Cerebellar nuclear complex (tissue), 1 donor: ENCODE measurements at regions not wholly inside any gene's neighbourhood (a gene's known extent, or its start where the extent isn't known, plus 50 kb on each side); places are given as distances from the start of the nearest gene placed in this dataset.

ENCODE experiments used
- DNase-seq, 2 experiments: peaks; one replicate each; lab custom pipeline; 2025; lab: John Stamatoyannopoulos, UW

DNA sequence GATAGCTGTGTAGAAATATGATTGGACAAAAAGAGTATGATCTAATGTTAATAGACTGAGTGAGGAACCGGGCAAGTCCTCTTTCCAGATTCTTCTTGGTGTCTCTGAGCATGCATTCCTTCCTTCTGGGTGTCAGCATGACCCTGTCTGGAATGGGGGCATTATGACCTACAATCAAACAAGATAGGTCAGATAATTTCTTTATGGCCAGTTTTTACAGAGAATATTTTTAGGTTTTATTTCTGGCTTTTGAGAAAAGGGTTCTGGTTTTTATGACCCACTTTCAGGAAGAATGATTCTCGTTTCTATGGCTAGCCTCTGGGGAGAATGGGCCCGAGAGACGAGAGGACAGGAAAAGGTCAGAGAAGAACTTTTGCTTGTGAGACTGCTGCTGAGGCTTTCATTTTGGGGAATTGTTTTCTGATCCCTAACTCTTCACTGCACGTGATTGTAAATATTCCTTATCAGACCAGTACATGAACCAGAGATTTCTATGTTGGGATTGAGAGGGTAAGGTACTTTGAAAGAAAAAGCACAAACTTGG lies 383.8 kb downstream of the AASDHPPT start:
- DNase-seq, result no peak

DNA sequence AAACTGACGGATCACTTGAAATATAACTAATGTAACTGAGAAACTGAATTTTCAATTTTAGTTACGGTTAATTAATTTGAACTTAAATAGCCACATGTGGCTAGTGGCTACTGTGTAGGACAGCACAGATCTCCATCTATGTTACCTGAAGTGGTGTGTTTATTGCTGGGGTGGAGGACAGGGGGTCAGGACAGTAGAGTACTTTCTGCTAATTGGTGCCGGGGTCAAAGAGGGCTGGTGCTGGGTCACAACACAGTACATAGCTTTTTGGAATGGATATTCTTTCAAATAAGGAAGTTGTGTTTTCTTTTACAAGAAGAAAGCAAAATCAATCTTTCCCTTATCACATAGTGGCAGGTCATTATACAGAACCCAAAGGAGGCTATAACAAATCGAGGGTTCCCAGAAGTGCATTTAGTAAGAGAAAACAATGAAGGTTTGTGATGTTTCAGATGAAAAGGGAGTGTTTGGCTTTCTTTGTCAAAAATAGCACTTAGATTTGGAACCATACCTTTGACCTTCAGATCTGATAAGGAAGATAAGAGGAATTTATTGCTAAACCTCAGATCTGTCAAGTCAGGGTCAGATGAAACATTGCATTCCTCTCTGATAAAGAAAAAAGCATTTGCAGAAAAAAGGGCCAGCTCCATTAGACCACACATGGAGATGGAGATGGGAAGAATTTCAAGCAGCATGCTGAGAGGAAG lies 384.5 kb downstream of the AASDHPPT start:
- DNase-seq, result no peak

DNA sequence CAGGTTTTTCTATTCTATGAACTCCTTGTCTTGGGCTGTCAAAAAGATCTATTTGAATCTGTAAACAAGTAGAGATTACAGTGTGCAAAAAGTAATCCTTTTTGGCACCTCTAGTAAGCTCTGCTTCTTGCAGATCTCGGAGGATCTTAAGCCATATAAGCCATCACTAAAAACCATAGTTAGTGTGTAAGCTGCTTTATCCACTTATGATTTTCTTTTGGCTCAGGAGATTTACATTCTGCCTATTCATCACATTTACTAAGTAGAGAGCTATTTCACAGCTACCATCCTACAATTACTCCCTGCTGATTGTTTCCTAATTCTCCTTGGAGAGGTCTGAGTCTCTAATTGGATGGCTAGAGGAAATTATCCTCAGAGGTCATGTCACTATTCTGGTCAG lies 385.7 kb downstream of the AASDHPPT start:
- no peak for DNase-seq

DNA sequence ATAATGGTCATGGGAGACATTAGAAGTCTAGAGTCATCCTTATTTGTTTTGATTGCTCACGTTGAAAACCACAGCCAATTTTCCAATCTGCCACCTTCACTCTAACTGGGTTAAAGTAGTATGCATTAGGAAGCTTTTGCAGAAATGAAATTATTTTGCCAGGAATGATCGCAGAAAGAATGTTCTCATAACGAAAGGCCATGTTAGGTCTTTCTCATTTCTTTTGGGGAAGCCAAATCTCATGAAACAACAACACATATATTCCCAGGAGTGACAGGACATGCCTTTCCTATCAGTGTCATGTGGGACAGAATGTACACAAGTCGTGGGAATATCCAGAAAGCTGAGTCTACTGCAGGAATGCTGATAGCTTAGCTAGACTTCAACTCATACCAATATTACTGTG lies 386.3 kb downstream of the AASDHPPT start:
- DNase-seq, result no peak

DNA sequence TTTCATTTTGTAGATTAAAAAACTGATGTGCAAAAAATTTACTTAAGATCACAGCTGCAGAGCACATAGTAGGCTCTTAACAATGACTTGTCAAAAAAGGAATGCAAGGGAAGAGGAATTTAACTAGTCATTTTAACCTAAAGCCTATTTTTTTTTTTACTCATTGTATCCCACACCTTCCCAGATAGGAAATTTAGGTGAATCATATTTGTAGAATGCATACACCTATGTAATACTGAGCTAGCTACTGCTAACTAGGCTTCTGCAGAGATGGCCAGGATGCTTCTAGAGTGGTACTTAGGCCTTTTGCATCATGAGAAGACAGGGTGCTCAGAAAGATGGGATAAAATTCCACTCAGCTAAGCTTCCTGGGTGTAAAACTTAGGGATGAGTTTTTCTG lies 387.3 kb downstream of the AASDHPPT start:
- no peak for DNase-seq

DNA sequence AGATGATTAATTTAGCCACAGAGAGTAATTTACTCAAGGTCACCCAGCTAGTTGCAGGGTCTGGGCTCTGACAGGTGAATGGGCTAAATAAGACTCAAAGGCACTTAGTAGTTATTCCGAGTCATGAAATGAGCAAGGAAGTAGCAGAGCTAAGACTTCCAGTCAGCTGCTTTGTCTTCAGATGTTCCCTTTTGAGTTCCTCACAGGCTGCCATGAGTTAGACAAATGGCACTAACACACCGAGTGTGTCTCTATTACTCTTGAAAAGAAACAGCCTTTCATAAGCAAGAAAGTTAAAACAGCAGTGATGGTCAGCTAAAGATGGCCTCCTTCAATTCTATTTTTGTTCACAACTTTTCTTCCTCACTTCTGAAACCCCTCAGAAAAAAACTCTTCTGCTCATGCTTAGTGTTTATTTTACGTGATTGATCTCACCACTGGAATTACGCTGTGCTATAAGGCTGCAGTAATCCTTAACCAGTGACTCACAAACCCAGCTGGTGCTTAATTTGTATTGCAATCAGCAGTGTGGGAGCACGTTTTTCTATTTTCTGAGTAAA lies 389.1 kb downstream of the AASDHPPT start:
- no peak for DNase-seq

DNA sequence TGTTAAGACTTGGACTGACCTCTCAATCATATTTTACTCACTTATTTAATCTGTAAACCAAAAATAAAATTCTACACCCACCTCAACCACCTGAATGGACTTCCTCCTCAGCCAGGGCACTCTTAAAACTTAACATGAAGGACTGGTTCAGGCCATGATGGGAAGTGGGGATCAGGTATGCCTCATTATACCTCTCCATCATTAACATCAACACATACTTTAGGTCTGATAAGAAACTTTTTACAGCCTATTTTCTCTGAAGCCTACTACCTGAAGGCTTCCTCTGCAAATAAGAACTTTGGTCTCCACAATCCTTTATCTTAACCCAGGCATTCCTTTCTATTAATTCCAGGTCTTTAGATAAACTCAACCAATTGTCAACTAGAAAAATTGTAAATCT lies 390.0 kb downstream of the AASDHPPT start:
- no peak for DNase-seq

DNA sequence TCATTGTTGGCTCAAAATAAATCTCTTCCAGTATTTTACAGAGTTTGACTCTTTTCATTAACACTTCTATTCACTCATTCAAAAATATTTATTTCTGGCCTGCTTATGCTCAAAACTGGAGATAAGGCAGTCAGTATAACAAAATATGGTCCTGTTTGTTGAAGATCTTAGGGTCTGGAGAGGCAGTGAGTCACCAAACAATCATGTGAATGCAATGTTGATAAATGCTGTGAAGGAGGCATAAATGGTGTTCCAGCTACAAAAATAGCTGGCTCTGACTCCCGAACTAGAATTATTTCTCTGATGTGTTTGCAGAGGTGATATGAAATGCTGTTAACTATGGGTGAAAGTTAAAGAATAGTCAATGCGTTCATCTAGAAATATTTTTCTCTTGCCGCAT lies 390.6 kb downstream of the AASDHPPT start:
- DNase-seq, result no peak

DNA sequence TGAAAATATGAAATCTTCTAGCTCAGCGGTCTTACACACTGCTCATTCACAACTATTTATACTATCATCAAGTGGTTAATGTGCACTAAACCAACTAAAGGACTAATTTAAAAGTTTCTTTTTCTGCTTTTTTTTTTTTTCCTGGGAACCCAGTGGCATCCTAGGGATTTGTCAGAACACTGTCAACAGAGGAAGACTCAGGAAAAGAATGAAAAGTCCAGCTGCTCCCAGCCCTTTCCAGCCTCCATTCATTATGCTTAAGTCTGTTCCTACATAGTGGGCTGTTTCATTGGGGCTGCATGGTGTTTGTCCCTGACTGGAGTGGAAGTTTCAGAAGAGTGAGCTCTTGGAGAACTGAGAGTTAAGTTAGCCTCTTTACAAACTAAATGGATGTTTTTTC lies 391.1 kb downstream of the AASDHPPT start:
- DNase-seq, result no peak

DNA sequence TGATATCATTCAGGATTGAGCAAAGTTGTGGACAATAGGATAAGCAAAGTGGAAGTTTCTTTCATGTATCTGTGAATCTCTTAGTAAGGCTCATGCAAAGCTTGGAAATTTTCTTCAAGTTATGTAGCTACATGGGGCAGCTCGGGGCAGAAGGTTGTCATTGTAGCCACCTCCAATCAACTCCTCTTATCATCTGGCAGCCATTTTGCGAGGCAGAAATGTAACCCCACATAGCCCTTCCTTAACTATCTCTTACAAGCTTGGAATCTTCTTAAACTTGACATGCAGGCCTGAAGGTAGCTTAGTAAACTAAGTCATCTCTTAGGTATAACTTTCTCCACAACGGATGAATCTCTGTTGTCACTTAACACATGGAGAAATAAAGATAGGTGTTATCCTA lies 392.8 kb downstream of the AASDHPPT start:
- no peak for DNase-seq

DNA sequence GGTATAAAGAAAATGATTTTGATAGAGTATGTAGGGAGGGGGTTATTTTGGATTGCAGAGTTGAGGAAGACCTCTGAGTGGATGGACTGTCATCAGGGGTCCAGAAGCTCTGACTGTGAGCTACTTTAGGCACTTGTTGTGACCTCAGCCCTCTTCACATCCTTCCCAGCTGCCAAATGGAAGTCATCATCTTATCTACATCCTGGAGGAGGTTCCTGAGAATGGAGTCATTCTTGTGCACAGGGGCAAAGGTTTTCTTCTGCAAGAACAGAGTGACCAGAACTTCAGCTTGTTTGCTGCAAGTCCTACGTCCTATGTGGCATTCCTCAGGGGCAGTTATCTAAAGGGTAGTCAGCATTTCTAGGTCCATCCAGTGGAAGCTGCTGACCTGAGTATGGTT lies 393.8 kb downstream of the AASDHPPT start:
- DNase-seq, result no peak

DNA sequence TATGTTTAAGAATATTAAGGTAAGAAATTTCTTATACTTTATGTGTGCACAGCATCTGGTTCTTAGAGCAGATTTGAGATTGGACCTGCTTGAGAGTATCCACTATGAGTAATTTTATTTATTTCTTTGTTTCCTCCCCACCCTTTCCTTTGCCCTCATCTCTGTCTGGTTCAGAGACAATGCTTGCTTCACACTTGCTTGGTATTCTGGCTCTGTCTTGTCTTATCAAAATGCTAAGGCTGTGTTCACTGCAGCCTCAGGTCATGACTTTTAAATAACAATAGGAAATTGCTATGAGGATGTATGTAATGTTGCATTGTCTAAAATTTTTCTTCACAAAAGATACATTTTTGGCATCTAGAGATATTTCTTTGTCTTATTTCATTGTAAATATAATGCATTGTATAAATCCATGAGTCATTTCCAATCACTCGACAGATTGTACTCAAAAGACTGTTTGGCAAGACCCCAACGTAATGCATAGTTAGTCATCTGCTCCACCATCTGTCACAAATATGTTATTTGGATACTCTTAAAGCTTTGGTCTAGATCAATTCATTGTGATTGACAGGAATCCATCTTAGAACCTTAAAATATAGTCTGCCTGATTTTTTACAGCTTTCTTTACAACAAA lies 395.7 kb downstream of the AASDHPPT start:
- no peak for DNase-seq

DNA sequence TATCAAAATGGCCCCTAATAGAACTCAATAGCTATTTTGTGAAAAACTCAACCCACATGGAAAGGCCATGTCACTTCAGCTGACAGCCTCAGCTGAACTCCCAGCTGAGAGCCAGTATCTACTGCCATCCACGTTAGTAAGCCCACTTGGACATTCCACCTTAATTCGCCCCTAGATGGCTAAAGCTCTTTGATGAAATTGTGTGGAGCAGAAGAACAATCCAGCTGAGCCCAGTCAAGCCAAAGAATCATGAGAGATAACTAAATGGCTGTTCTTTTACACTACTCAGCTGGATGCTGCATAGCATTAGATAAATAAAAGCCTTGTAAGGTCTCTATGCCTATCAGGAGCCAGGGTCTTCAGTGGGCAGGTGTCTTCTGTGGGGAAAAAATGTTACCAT lies 396.8 kb downstream of the AASDHPPT start:
- no peak for DNase-seq

DNA sequence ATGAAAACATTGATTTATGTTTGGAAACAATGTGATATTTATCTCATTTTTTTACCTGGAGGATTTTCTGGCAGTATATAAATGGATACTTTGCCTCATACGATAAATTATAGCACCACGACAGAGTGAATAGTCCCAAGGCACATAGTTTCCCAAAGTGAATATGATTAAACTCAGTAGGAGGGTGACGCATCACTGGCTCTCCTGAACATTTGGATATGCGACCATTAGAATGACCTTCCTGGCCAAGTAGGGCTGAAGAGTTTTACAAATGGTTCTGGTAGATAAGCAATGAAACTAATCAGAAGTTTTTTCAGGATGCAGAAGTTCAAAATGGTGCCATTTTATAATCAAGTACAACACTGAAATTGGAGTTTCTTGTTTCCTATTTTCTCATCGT lies 397.7 kb downstream of the AASDHPPT start:
- DNase-seq, result no peak

DNA sequence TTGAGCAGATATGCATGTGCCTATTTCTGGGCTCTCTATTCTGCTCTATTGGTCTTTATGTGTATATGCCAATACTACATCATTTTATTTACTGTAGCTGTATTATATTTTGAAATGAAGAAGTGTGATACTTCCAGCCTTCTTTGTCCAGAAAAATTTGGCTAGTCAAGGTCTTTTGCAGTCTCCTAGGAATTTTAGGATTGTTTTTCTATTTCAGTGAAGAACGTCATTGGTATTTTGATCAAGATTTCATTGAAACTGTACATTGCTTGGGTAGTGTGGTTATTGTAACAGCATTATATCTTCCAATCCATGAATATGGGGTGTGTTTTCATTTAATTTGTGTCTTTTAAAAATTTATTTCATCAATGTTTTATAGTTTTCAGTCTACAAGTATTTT lies 400.3 kb downstream of the AASDHPPT start:
- no peak for DNase-seq

DNA sequence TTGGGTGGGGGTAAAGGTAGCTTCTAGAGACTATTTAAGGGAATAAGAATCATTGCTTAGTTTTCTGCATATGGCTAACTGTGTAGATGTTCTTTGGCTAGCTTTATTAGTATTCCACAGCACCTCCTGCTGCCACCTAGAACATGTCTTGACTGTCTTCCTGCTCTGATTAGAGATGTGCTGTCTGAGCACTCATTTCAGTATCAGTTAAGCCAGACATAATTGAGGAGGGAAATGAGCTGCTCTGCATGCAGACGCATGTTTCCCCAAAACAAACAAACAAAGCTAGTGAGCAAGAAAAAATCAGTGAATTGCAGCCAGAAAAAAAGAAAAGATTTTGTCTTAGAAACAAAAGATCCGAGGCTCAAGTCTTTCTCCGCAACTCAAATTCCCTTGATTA lies 402.2 kb downstream of the AASDHPPT start:
- DNase-seq, result no peak

DNA sequence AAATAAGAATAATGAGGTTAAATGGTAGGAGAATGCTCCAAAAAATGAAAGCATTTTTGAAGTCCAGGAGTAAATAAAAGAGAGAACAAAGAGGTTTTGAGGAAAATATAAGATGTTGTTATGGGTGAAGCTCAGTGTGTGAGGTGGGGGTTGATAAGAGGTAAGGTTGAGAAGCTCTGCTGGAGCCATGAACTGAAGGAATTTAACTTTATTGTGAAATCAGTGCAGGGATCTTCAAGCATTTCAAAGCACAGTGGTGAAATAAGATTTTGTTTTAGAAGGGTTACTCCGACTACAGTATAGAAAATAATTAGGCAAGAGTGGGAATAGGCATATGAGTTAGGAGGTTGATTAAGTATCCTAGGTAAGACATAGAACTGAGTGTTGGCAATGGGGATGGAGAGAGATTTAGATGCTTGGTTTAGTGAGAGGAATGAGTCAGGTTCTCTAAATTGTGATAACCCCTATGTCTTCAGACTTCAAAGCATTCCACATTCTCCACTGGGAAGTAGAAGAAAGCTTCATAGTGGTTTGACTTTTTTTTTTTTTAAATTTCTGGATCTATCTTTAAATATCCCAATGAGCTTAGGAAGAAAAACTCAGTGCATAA lies 403.2 kb downstream of the AASDHPPT start:
- no peak for DNase-seq

DNA sequence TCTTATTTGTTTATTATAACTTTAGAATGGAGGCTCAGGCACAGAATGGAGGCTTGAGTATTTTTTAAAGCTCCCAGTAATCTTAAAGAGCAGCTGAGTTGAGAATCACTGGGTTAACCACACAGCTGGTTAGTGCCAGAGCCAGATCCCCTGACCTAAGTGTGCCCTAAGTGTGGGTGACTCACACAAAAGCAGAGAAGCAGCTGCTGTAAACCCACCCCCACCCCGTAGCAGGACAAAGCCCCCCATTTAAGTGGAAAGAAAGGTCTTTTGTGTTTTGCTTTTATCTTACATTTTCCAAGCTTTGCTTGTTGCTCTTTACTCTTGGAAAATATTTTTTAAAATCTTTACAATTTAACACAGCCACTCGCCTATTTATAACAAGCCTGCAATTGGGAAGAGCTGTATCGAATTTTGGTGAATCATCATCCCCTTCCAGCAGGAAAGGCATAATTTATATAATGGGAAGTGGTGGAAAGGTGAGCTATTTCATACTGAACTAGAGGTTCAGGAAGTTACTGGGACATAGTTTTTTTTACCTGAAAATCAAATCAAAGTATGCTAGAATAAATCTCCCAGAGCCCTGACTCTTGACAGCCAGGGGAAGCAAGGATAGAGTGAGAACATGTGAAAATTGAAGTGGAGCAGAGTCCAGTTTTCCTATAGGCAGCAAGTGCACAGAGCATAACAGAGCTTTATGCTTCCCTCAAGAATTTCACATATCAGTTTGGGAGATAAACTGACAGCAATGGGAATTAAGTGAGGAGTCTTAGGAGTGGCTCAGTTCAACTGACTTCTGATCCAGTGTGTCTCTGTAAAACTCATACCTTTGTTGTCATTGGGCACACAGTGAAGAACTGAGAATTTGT lies 405.7 kb downstream of the AASDHPPT start:
- DNase-seq, result no peak

DNA sequence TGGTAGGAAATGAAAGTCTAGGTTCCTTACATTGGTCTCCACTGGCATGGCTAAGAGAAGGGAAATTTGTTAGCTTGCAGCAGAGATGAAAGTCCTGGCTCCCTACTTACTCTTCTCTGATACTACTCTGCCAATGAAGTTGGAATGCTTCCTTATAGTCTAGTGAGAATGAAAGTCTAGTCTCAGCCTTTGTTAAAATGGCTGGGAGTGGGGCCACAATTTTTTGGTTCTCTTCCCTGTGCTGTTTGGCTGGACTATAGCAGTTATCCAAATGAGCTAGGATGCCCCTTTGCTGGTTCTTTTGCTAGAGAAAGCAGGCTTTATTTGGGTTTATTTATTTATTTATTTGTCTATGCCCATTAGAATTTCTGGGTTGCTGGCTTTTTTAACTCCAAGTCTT lies 414.3 kb downstream of the AASDHPPT start:
- no peak for DNase-seq

DNA sequence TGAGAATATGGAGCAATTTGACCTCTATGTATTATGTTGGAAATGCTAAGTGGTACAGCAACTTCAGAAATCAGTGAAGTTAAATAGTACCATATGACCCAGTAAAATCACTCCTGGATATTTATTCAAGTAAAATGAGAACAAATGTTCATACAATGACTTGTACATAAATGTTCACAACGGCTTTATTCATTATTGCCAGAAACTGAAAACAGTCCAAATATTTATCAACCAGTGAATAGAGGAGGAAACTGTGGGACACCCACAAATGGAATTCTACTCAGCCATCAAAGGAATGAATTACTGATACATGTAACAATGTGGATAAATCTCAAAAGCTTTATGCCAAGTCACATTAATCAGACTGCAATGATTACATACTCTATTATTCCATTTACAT lies 416.3 kb downstream of the AASDHPPT start:
- DNase-seq, result no peak

DNA sequence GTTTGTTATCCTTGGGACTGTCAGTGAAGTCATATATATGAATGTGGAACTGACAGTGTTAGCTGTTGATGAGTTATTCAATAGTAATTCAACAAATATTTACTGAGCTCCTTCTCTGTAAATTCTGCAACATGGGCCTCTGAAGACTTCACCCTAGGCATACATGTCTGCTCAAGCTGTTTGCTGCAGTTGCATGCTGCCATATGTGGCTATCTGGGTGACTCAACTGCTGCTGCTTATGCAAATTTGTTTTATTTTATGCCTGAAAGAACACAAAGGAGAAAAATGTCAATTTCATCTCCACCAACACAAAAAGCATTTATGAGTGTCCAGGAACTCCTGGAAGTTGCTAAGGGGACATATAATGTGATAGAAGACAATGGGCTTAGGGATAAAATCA lies 417.6 kb downstream of the AASDHPPT start:
- DNase-seq, result no peak

DNA sequence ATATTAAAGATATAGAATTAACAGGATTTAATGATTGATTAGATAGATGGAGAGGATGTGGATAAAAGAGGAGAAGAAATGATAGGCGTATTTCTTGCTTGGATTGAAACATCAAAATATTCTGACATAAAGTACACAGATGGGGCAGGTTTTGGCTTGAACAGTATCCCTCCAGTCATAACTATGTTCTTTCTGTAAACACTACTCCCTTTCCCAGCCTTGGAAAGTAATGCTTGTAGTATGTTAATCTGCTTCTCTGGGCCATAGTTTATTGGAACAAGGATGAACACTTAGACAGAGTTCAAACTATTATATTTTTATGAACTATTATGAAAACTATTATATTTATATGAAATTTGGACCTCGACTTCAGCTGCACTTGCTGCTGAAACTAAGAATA lies 419.2 kb downstream of the AASDHPPT start:
- no peak for DNase-seq
